Astrocyte (in vitro differentiated cells and primary cell): ENCODE measurements at regions not wholly inside any gene's neighbourhood (a gene's known extent, or its start where the extent isn't known, plus 50 kb on each side); places are given as distances from the start of the nearest gene placed in this dataset.

Source experiments
- DNase-seq: peaks from one replicate; pipeline ENCODE4 v3.0.0-alpha.2; 2010; ENCODE audit warnings: low read depth
- FAIRE-seq: peaks from 2 replicates; lab custom pipeline; 2011; peaks lifted over from hg19 to GRCh38; lab: Jason Lieb, UNC
- H2AFZ ChIP-seq: 2 replicates; pipeline ENCODE4 v1.6.0; 2012; ENCODE audit warnings: low read depth, low read length, inconsistent platforms
- H3K27ac ChIP-seq: 2 replicates; pipeline ENCODE4 v1.5.1; 2011; ENCODE audit warnings: low read depth, low read length, inconsistent platforms
- H3K27me3 ChIP-seq: 2 replicates; pipeline ENCODE4 v1.6.0; 2011; ENCODE audit warnings: low read length, inconsistent platforms; ENCODE audit not compliant: insufficient read depth
- H3K36me3 ChIP-seq: 2 replicates; pipeline ENCODE4 v1.5.1; 2011; ENCODE audit warnings: low read length, inconsistent platforms; ENCODE audit not compliant: insufficient read depth
- H3K4me1 ChIP-seq: 2 replicates; pipeline ENCODE4 v1.5.1; 2011; ENCODE audit warnings: low read length, inconsistent platforms; ENCODE audit not compliant: insufficient read depth
- H3K4me2 ChIP-seq: 2 replicates; pipeline ENCODE4 v1.6.0; 2012; ENCODE audit warnings: low read length, inconsistent platforms
- H3K4me3 ChIP-seq: 2 replicates; pipeline ENCODE4 v1.5.1; 2011; ENCODE audit warnings: low read depth, mild to moderate bottlenecking, low read length, inconsistent platforms; ENCODE audit not compliant: insufficient read depth
- H3K79me2 ChIP-seq: 2 replicates; pipeline ENCODE4 v1.6.0; 2012; ENCODE audit warnings: mild to moderate bottlenecking, low read length, inconsistent platforms; ENCODE audit not compliant: insufficient read depth
- H3K9ac ChIP-seq: 2 replicates; pipeline ENCODE4 v1.6.0; 2012; ENCODE audit warnings: mild to moderate bottlenecking, low read length, inconsistent platforms
- H3K9me3 ChIP-seq: 2 replicates; pipeline ENCODE4 v1.5.1; 2012; ENCODE audit warnings: low read depth, mild to moderate bottlenecking, low read length, inconsistent platforms; ENCODE audit not compliant: insufficient read depth
- H4K20me1 ChIP-seq: 2 replicates; pipeline ENCODE4 v1.6.0; 2012; ENCODE audit warnings: low read length, inconsistent platforms; ENCODE audit not compliant: insufficient read depth
- H3K27ac Mint-ChIP-seq: one replicate; pipeline ENCODE4 v1.8.0; 2021; ENCODE audit warnings: mild to moderate bottlenecking, mixed read lengths; ENCODE audit not compliant: unreplicated experiment
- H3K27me3 Mint-ChIP-seq: one replicate; pipeline ENCODE4 v1.8.0; 2021; ENCODE audit warnings: low read depth, mixed read lengths; ENCODE audit not compliant: unreplicated experiment
- H3K36me3 Mint-ChIP-seq: one replicate; pipeline ENCODE4 v1.8.0; 2021; ENCODE audit warnings: low read depth, mixed read lengths; ENCODE audit not compliant: unreplicated experiment
- H3K4me1 Mint-ChIP-seq: one replicate; pipeline ENCODE4 v1.8.0; 2021; ENCODE audit warnings: low read depth, mixed read lengths; ENCODE audit not compliant: unreplicated experiment
- H3K4me3 Mint-ChIP-seq: one replicate; pipeline ENCODE4 v1.8.0; 2021; ENCODE audit warnings: mild to moderate bottlenecking, moderate library complexity, mixed read lengths; ENCODE audit not compliant: unreplicated experiment
- H3K9me3 Mint-ChIP-seq: one replicate; pipeline ENCODE4 v1.8.0; 2021; ENCODE audit warnings: mild to moderate bottlenecking, mixed read lengths; ENCODE audit not compliant: unreplicated experiment
- CTCF ChIP-seq: IDR thresholded peaks from 2 replicates; pipeline ENCODE4 v1.5.1; 2011; ENCODE audit warnings: low read depth, mild to moderate bottlenecking, inconsistent platforms, low read length, moderate library complexity; ENCODE audit not compliant: insufficient read depth
- EZH2 ChIP-seq: IDR thresholded peaks from 2 replicates; pipeline ENCODE4 v1.6.1; 2012; ENCODE audit warnings: mild to moderate bottlenecking, low read length, inconsistent platforms; ENCODE audit not compliant: insufficient read depth

GRCh38 chr7:110148054-110148453 is 942.9 kb upstream of the LRRN3 start:
- Histone ChIP-seq H3K9ac (no peak overlapping the region), H3K36me3 (no peaks in the 10 kb centered on the region), H3K4me3 (no peak overlapping the region), H3K27ac (no peak overlapping the region), H3K4me2 (no peak overlapping the region), H3K79me2 (no peaks in the 10 kb centered on the region), H4K20me1 (no peaks in the 10 kb centered on the region), H2AFZ (no peak overlapping the region), H3K9me3 (peaks cover 6% of the 10 kb centered on the region), H3K27me3 (no peaks in the 10 kb centered on the region), H3K4me1 (no peaks in the 10 kb centered on the region)
- TF ChIP-seq EZH2 (no peak), CTCF (no peak)
- Mint-ChIP-seq H3K27me3 (no peaks in the 10 kb centered on the region), H3K4me3 (no peak overlapping the region), H3K27ac (no peak overlapping the region), H3K9me3 (no peaks in the 10 kb centered on the region), H3K4me1 (no peaks in the 10 kb centered on the region), H3K36me3 (no peaks in the 10 kb centered on the region)
- no peak for DNase-seq
- no peak for FAIRE-seq

GRCh38 chr7:110153222-110153621 is 937.7 kb upstream of the LRRN3 start:
- H3K9ac ChIP-seq = no peak overlapping the region
- H3K4me3 Mint-ChIP-seq = no peak overlapping the region
- no peaks in the 10 kb centered on the region for H3K27me3 Mint-ChIP-seq
- H3K4me3 ChIP-seq = no peak overlapping the region
- no peaks in the 10 kb centered on the region for H3K36me3 Mint-ChIP-seq
- peaks cover 2% of the 10 kb centered on the region for H3K9me3 ChIP-seq
- no peaks in the 10 kb centered on the region for H3K36me3 ChIP-seq
- H4K20me1 ChIP-seq = no peaks in the 10 kb centered on the region
- H3K4me2 ChIP-seq = no peak overlapping the region
- H3K4me1 Mint-ChIP-seq = peaks cover 5% of the 10 kb centered on the region
- no peaks in the 10 kb centered on the region for H3K9me3 Mint-ChIP-seq
- TF ChIP-seq EZH2 (no peak), CTCF (no peak)
- no peaks in the 10 kb centered on the region for H3K4me1 ChIP-seq
- no peaks in the 10 kb centered on the region for H3K27me3 ChIP-seq
- H3K27ac ChIP-seq = no peak overlapping the region
- DNase-seq (no peak), FAIRE-seq (no peak)
- H3K79me2 ChIP-seq = no peaks in the 10 kb centered on the region
- H3K27ac Mint-ChIP-seq = no peak overlapping the region
- no peak overlapping the region for H2AFZ ChIP-seq

- Mint-ChIP-seq H3K27me3 (no peaks in the 10 kb centered on the region), H3K36me3 (no peaks in the 10 kb centered on the region), H3K27ac (no peak overlapping the region), H3K9me3 (no peaks in the 10 kb centered on the region), H3K4me3 (no peak overlapping the region), H3K4me1 (peaks cover 5% of the 10 kb centered on the region)
- Histone ChIP-seq H3K9ac (no peak overlapping the region), H4K20me1 (no peaks in the 10 kb centered on the region), H2AFZ (no peak overlapping the region), H3K36me3 (no peaks in the 10 kb centered on the region), H3K27ac (no peak overlapping the region), H3K4me2 (no peak overlapping the region), H3K4me3 (no peak overlapping the region), H3K79me2 (no peaks in the 10 kb centered on the region), H3K27me3 (no peaks in the 10 kb centered on the region), H3K4me1 (no peaks in the 10 kb centered on the region), H3K9me3 (no peaks in the 10 kb centered on the region)
- no peak for TF ChIP-seq CTCF
- no peak for TF ChIP-seq EZH2
- DNase-seq (no peak), FAIRE-seq (no peak)
Measured at GRCh38 chr7:110156511-110156910, 934.4 kb upstream of the LRRN3 start.
